AG04450 (cell line): ENCODE measurements at regions not wholly inside any gene's neighbourhood (a gene's known extent, or its start where the extent isn't known, plus 50 kb on each side); places are given as distances from the start of the nearest gene placed in this dataset.

Experiments
- CTCF ChIA-PET: fragments of 300-600, 350-600 bp; formaldehyde crosslinking; extraction: SDS; loops from one replicate; lab custom pipeline; 2022; ENCODE audit warnings: antibody characterized with exemption, inconsistent platforms; lab: Charles Lee
- POLR2A ChIA-PET: fragments of 350-600 bp; formaldehyde crosslinking; extraction: SDS; loops from one replicate; lab custom pipeline; 2021; ENCODE audit warnings: antibody characterized with exemption, inconsistent platforms; lab: Yijun Ruan, JAX
- DNase-seq: peaks from one replicate; pipeline ENCODE4 v3.0.0-alpha.2; 2011; ENCODE audit warnings: low read depth, low spot score
- H3K27ac ChIP-seq: one replicate; pipeline ENCODE4 v1.5.1; 2012; ENCODE audit warnings: low read depth, low read length, control low read depth
- H3K27me3 ChIP-seq: one replicate; pipeline ENCODE4 v1.6.0; 2012; ENCODE audit warnings: low read length; ENCODE audit not compliant: control insufficient read depth, insufficient read depth
- H3K4me3 ChIP-seq: 2 replicates; pipeline ENCODE4 v1.5.1; 2011; ENCODE audit warnings: mild to moderate bottlenecking, low read depth, low read length, control low read depth
- H3K9me3 ChIP-seq: 2 replicates; pipeline ENCODE4 v1.5.1; 2012; ENCODE audit warnings: low read length; ENCODE audit not compliant: control insufficient read depth, insufficient read depth
- CTCF ChIP-seq: IDR thresholded peaks from 2 replicates; pipeline ENCODE4 v1.5.1; 2011; ENCODE audit warnings: low read depth, low read length, control low read depth, inconsistent platforms

GRCh38 chr1:231108516-231109302, 53.1 kb upstream of the TRIM67 start:
- Histone ChIP-seq H3K4me3 (no peak overlapping the region), H3K9me3 (no peaks in the 10 kb centered on the region), H3K27ac (no peak overlapping the region), H3K27me3 (no peaks in the 10 kb centered on the region)
- POLR2A ChIA-PET = no interaction called here
- no peak for DNase-seq
- no peak for TF ChIP-seq CTCF
- CTCF ChIA-PET = no interaction called here

GRCh38 chr1:231107600-231108326, 54.1 kb upstream of the TRIM67 start:
- no peak for DNase-seq
- Histone ChIP-seq H3K4me3 (no peak overlapping the region), H3K27ac (no peak overlapping the region), H3K27me3 (peaks cover 3% of the 10 kb centered on the region), H3K9me3 (no peaks in the 10 kb centered on the region)
- TF ChIP-seq CTCF = no peak
- CTCF ChIA-PET = no interaction called here
- POLR2A ChIA-PET = no interaction called here

GRCh38 chr1:231107151-231107550, 54.7 kb upstream of the TRIM67 start:
- ChIA-PET CTCF (no interaction called here), POLR2A (no interaction called here)
- no peak for DNase-seq
- Histone ChIP-seq H3K4me3 (no peak overlapping the region), H3K27me3 (peaks cover 3% of the 10 kb centered on the region), H3K27ac (no peak overlapping the region), H3K9me3 (no peaks in the 10 kb centered on the region)
- TF ChIP-seq CTCF = no peak

- H3K9me3 ChIP-seq = no peaks in the 10 kb centered on the region
- peak; percentile 8 for DNase-seq
- CTCF ChIA-PET = no interaction called here
- POLR2A ChIA-PET = no interaction called here
- no peak overlapping the region for H3K27ac ChIP-seq
- TF ChIP-seq CTCF = no peak
- H3K27me3 ChIP-seq = peaks cover 3% of the 10 kb centered on the region
- H3K4me3 ChIP-seq = no peak overlapping the region
These were observed 55.5 kb upstream of the TRIM67 start for GRCh38 chr1:231106347-231106746.

GRCh38 chr1:231104917-231105316, 56.9 kb upstream of the TRIM67 start:
- POLR2A ChIA-PET = no interaction called here
- no peak for TF ChIP-seq CTCF
- CTCF ChIA-PET = no interaction called here
- no peak for DNase-seq
- no peak overlapping the region for H3K4me3 ChIP-seq
- no peak overlapping the region for H3K27ac ChIP-seq
- H3K9me3 ChIP-seq = no peaks in the 10 kb centered on the region
- peaks cover 3% of the 10 kb centered on the region for H3K27me3 ChIP-seq
